ENCODE measurements at regions not wholly inside any gene's neighbourhood (a gene's known extent, or its start where the extent isn't known, plus 50 kb on each side); places are given as distances from the start of the nearest gene placed in this dataset.

DNA sequence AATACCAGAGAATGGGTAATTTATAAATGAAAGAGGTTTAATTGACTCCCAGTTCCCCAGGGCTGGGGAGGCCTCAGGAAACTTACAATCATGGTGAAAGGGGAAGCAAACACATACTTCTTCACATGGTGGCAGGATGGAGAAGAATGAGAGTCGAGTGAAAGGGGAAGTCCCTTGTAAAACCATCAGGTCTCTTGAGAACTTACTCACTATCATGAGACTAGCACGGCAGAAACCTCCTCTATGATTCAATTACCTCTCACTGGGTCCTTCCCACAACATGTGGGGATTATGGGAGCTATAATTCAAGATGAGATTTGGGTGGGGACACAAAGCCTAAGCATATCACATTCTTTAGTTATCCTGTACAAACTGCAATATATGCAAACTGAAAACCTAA lies 609.4 kb downstream of the MTRR start:
- TF ChIP-seq, protein P1, sequence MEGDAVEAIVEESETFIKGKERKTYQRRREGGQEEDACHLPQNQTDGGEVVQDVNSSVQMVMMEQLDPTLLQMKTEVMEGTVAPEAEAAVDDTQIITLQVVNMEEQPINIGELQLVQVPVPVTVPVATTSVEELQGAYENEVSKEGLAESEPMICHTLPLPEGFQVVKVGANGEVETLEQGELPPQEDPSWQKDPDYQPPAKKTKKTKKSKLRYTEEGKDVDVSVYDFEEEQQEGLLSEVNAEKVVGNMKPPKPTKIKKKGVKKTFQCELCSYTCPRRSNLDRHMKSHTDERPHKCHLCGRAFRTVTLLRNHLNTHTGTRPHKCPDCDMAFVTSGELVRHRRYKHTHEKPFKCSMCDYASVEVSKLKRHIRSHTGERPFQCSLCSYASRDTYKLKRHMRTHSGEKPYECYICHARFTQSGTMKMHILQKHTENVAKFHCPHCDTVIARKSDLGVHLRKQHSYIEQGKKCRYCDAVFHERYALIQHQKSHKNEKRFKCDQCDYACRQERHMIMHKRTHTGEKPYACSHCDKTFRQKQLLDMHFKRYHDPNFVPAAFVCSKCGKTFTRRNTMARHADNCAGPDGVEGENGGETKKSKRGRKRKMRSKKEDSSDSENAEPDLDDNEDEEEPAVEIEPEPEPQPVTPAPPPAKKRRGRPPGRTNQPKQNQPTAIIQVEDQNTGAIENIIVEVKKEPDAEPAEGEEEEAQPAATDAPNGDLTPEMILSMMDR (IDR thresholded peaks at IDR 0.05; ENCODE audit: low read depth, low read length) = no peak
- no peak for TF ChIP-seq POLR2A (IDR thresholded peaks at IDR 0.05; ENCODE audit: extremely low read depth, insufficient read length)
- TF ChIP-seq, protein P2, sequence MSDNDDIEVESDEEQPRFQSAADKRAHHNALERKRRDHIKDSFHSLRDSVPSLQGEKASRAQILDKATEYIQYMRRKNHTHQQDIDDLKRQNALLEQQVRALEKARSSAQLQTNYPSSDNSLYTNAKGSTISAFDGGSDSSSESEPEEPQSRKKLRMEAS (IDR thresholded peaks at IDR 0.05; ENCODE audit: low read depth, low read length) = no peak
- TF ChIP-seq MYC (IDR thresholded peaks at IDR 0.05; ENCODE audit: low read depth, low read length) = no peak
